ENCODE measurements at regions not wholly inside any gene's neighbourhood (a gene's known extent, or its start where the extent isn't known, plus 50 kb on each side); places are given as distances from the start of the nearest gene placed in this dataset.

GRCh38 chr13:64154514-64154913 lies 2738.9 kb upstream of the PCDH20 start:
- H2AFZ ChIP-seq (ENCODE audit: low read length): no peak overlapping the region
- no peak overlapping the region for H3K27ac Mint-ChIP-seq
- no peaks in the 10 kb centered on the region for H3K27me3 ChIP-seq (ENCODE audit: insufficient read depth, low read length)
- H3K4me1 ChIP-seq (ENCODE audit: insufficient read depth, low read length): no peaks in the 10 kb centered on the region
- peak; percentile 44 for TF ChIP-seq CTCF (conservative IDR thresholded peaks at IDR 0.05)
- no peaks in the 10 kb centered on the region for H3K36me3 Mint-ChIP-seq (ENCODE audit: insufficient read depth in 1 of 3, low read depth in 3 of 3)
- no peaks in the 10 kb centered on the region for H4K20me1 ChIP-seq (ENCODE audit: control insufficient read depth, insufficient read depth, insufficient read length)
- H2BK12ac ChIP-seq (ENCODE audit: insufficient read length, low read depth, low read length): no peak overlapping the region
- H3K9me3 Mint-ChIP-seq: 0 out of 5 replicates have a peak, but pooled peaks cover 0 to 4% of the 10 kb centered on the region in 2 experiments
- H3K9me3 ChIP-seq (ENCODE audit: control insufficient read depth, low read depth, low read length): no peaks in the 10 kb centered on the region
- no peak overlapping the region for H3K9ac ChIP-seq (ENCODE audit: extremely low read depth, insufficient read length, low read length)
- H3T11ph ChIP-seq (ENCODE audit: low read length): no peak overlapping the region
- WGBS (ENCODE audit: extremely low coverage, insufficient read length, low lambda C conversion rate): no CpG with 5 or more reads among the region's 1 CpG
- no peak overlapping the region for H3K4me2 ChIP-seq (ENCODE audit: insufficient read depth, insufficient read length, low read length)
- no peak overlapping the region for H2BK15ac ChIP-seq (ENCODE audit: low read depth, low read length)
- no peaks in the 10 kb centered on the region for H3K4me1 Mint-ChIP-seq
- no peaks in the 10 kb centered on the region for H3K79me2 ChIP-seq (ENCODE audit: insufficient read depth, low read length)
- no peak overlapping the region for H2BK5ac ChIP-seq (ENCODE audit: insufficient read length, low read length)
- H3K79me1 ChIP-seq (ENCODE audit: insufficient read depth, low read depth, low read length, poor library complexity, severe bottlenecking): no peaks in the 10 kb centered on the region
- H2BK120ac ChIP-seq (ENCODE audit: low read depth, low read length, poor library complexity, severe bottlenecking): no peak overlapping the region
- H3K56ac ChIP-seq (ENCODE audit: insufficient read length, low read depth, low read length): no peak overlapping the region
- H3K4me3 Mint-ChIP-seq: no peak overlapping the region
- H3K27me3 Mint-ChIP-seq (ENCODE audit: low read depth): no peaks in the 10 kb centered on the region
- H3K23me2 ChIP-seq (ENCODE audit: insufficient read length, low read depth, low read length, poor library complexity, severe bottlenecking): no peaks in the 10 kb centered on the region
- no peak overlapping the region for H3K27ac ChIP-seq (ENCODE audit: insufficient read length, low read depth, low read length)
- H4K8ac ChIP-seq (replicated peaks; ENCODE audit: insufficient read length, low read depth, low read length): no peak overlapping the region
- H4K91ac ChIP-seq (ENCODE audit: insufficient read length, low read depth, low read length): no peak overlapping the region
- H2BK20ac ChIP-seq (ENCODE audit: low read depth, low read length, poor library complexity, severe bottlenecking): no peak overlapping the region
- H3K23ac ChIP-seq (ENCODE audit: insufficient read length, low read depth, low read length): no peak overlapping the region
- no peak overlapping the region for H3K4ac ChIP-seq (ENCODE audit: low read depth, low read length)
- no peak overlapping the region for H3K14ac ChIP-seq (ENCODE audit: insufficient read depth, low read length)
- H2AK5ac ChIP-seq (ENCODE audit: insufficient read length, low read length): no peak overlapping the region
- no peak for DNase-seq
- H3K18ac ChIP-seq (ENCODE audit: insufficient read length, low read depth, low read length): no peak overlapping the region
- H4K5ac ChIP-seq (ENCODE audit: insufficient read length, low read depth, low read length): no peak overlapping the region
